ENCODE measurements at regions not wholly inside any gene's neighbourhood (a gene's known extent, or its start where the extent isn't known, plus 50 kb on each side); places are given as distances from the start of the nearest gene placed in this dataset.

GRCh38 chr2:236859908-236860307, 225.8 kb upstream of the COPS8 start:
- TF ChIP-seq POLR2AphosphoS5 (IDR thresholded peaks at IDR 0.05; ENCODE audit: low read depth, low read length) (no peak), TAF1 (IDR thresholded peaks at IDR 0.05; ENCODE audit: low read depth, low read length) (no peak)
